ENCODE measurements at regions not wholly inside any gene's neighbourhood (a gene's known extent, or its start where the extent isn't known, plus 50 kb on each side); places are given as distances from the start of the nearest gene placed in this dataset.
"Not testable (repeated sequence)": the region's sequence is repeated elsewhere in the genome, so short reads cannot be mapped to it uniquely, and the experiment has no call there.

- TF ChIP-seq CTCF (conservative IDR thresholded peaks at IDR 0.05; ENCODE audit: low read length) = no peak
- DNase-seq (ENCODE audit: low read depth) = no peak
- no peak overlapping the region for H3K4me3 ChIP-seq (ENCODE audit: low read length)
These were observed 51.8 kb upstream of the ENPEP start for GRCh38 chr4:110424144-110424543.

GRCh38 chr4:110418641-110419040 lies 57.3 kb upstream of the ENPEP start:
- no peak for DNase-seq (ENCODE audit: low read depth)
- TF ChIP-seq CTCF (conservative IDR thresholded peaks at IDR 0.05; ENCODE audit: low read length) = no peak
- no peak overlapping the region for H3K4me3 ChIP-seq (ENCODE audit: low read length)

GRCh38 chr4:110417136-110417535 lies 58.8 kb upstream of the ENPEP start:
- TF ChIP-seq CTCF (conservative IDR thresholded peaks at IDR 0.05; ENCODE audit: low read length) = no peak

GRCh38 chr4:110415478-110415877 lies 60.5 kb upstream of the ENPEP start:
- DNase-seq (ENCODE audit: low read depth) = no peak
- H3K4me3 ChIP-seq (ENCODE audit: low read length) = no peak overlapping the region
- TF ChIP-seq CTCF (conservative IDR thresholded peaks at IDR 0.05; ENCODE audit: low read length) = no peak

More at GRCh38 chr4:110417136-110417535, 58.8 kb upstream of the ENPEP start:
- DNase-seq (ENCODE audit: low read depth) = no peak
- no peak overlapping the region for H3K4me3 ChIP-seq (ENCODE audit: low read length)

- no peak for DNase-seq (ENCODE audit: low read depth)
- H3K4me3 ChIP-seq (ENCODE audit: low read length) = no peak overlapping the region
- no peak for TF ChIP-seq CTCF (conservative IDR thresholded peaks at IDR 0.05; ENCODE audit: low read length)
These were observed 60.9 kb upstream of the ENPEP start for GRCh38 chr4:110415041-110415440.

GRCh38 chr4:110414561-110414920 lies 61.4 kb upstream of the ENPEP start:
- TF ChIP-seq CTCF (conservative IDR thresholded peaks at IDR 0.05; ENCODE audit: low read length) = no peak
- no peak overlapping the region for H3K4me3 ChIP-seq (ENCODE audit: low read length)
- no peak for DNase-seq (ENCODE audit: low read depth)

- not testable (repeated sequence) for H3K4me3 ChIP-seq (ENCODE audit: low read length); DNase-seq (ENCODE audit: low read depth)
These were observed 62.0 kb upstream of the ENPEP start for GRCh38 chr4:110413807-110414560.
